Ascending aorta (tissue), 2 donors: ENCODE measurements at regions not wholly inside any gene's neighbourhood (a gene's known extent, or its start where the extent isn't known, plus 50 kb on each side); places are given as distances from the start of the nearest gene placed in this dataset.

Experiments
- DNase-seq, 2 donors: peaks; one replicate each; pipeline ENCODE4 v3.0.0-alpha.2; 2019; ENCODE audit warnings: low spot score in 2 of 2
- H3K27ac ChIP-seq, 2 donors: fragments of 200-600 bp; sonication (generic); one replicate each; pipeline ENCODE4 v1.5.1; 2016 to 2017; ENCODE audit warnings: mild to moderate bottlenecking in 1 of 2
- H3K27me3 ChIP-seq: fragments of 200-600 bp; sonication (generic); one replicate; pipeline ENCODE4 v1.5.1; 2017
- H3K36me3 ChIP-seq, 2 donors: fragments of 200-600 bp; sonication (generic); one replicate each; pipeline ENCODE4 v1.5.1; 2016
- H3K4me1 ChIP-seq, 2 donors: fragments of 200-600 bp; sonication (generic); one replicate each; pipeline ENCODE4 v1.5.1; 2016 to 2017; ENCODE audit warnings: mild to moderate bottlenecking in 1 of 2
- H3K4me3 ChIP-seq, 2 donors: fragments of 200-600 bp; sonication (generic); one replicate each; pipeline ENCODE4 v1.5.1; 2016 to 2017; ENCODE audit warnings: mild to moderate bottlenecking in 1 of 2
- H3K9me3 ChIP-seq, 2 donors: fragments of 200-600 bp; sonication (generic); one replicate each; pipeline ENCODE4 v1.5.1; 2016
- CTCF ChIP-seq, 3 experiments: fragments of 200-600 bp in 2 of 3; fragments of 450-650 bp in 1 of 3; sonication (generic) in 2 of 3; IDR thresholded peaks; one replicate each; pipeline ENCODE4 v1.5.1; 2016 to 2019; ENCODE audit warnings: antibody characterized with exemption in 3 of 3, mild to moderate bottlenecking in 1 of 3, moderate library complexity in 1 of 3
- intact Hi-C: fragments of 100-400 bp; cut with DNase I; formaldehyde crosslinking; loops from one replicate; pipeline ENCODE4 v1.15.1; 2023

- no peak for DNase-seq
- no peaks in the 10 kb centered on the region for H3K36me3 ChIP-seq
- H3K27ac ChIP-seq = no peak overlapping the region
- intact Hi-C loops = no loop called here
- no peaks in the 10 kb centered on the region for H3K4me1 ChIP-seq
- TF ChIP-seq CTCF (IDR thresholded peaks at IDR 0.05) = no peak
- no peaks in the 10 kb centered on the region for H3K27me3 ChIP-seq
- no peaks in the 10 kb centered on the region for H3K9me3 ChIP-seq
- H3K4me3 ChIP-seq = no peak overlapping the region
These were observed 983.1 kb upstream of the PABPC4L start for GRCh38 chr4:135184715-135185114.

GRCh38 chr4:135177321-135177720 is 975.7 kb upstream of the PABPC4L start:
- H3K9me3 ChIP-seq = no peaks in the 10 kb centered on the region
- H3K27me3 ChIP-seq = no peaks in the 10 kb centered on the region
- no peaks in the 10 kb centered on the region for H3K4me1 ChIP-seq
- no peak overlapping the region for H3K4me3 ChIP-seq
- DNase-seq = no peak
- TF ChIP-seq CTCF (IDR thresholded peaks at IDR 0.05) = no peak
- H3K36me3 ChIP-seq = no peaks in the 10 kb centered on the region
- no peak overlapping the region for H3K27ac ChIP-seq
- intact Hi-C loops = no loop called here

GRCh38 chr4:135166661-135167060 is 965.1 kb upstream of the PABPC4L start:
- Histone ChIP-seq H3K9me3 (no peaks in the 10 kb centered on the region), H3K4me1 (no peaks in the 10 kb centered on the region), H3K27me3 (no peaks in the 10 kb centered on the region), H3K36me3 (no peaks in the 10 kb centered on the region), H3K27ac (no peak overlapping the region), H3K4me3 (no peak overlapping the region)
- no peak for TF ChIP-seq CTCF (IDR thresholded peaks at IDR 0.05)
- no peak for DNase-seq
- intact Hi-C loops = no loop called here

- no peaks in the 10 kb centered on the region for H3K27me3 ChIP-seq
- no peak overlapping the region for H3K27ac ChIP-seq
- H3K9me3 ChIP-seq = no peaks in the 10 kb centered on the region
- no peak overlapping the region for H3K4me3 ChIP-seq
- DNase-seq = no peak
- intact Hi-C loops = no loop called here
- TF ChIP-seq CTCF (IDR thresholded peaks at IDR 0.05) = no peak
- H3K36me3 ChIP-seq = no peaks in the 10 kb centered on the region
- no peaks in the 10 kb centered on the region for H3K4me1 ChIP-seq
These were observed 963.0 kb upstream of the PABPC4L start for GRCh38 chr4:135164601-135165000.

GRCh38 chr4:135144498-135144897 is 942.9 kb upstream of the PABPC4L start:
- no peak for TF ChIP-seq CTCF (IDR thresholded peaks at IDR 0.05)
- no peak overlapping the region for H3K4me3 ChIP-seq
- intact Hi-C loops = no loop called here

GRCh38 chr4:135124196-135124595 is 922.6 kb upstream of the PABPC4L start:
- DNase-seq = no peak
- no peak for TF ChIP-seq CTCF (IDR thresholded peaks at IDR 0.05)
- intact Hi-C loops = no loop called here
- Histone ChIP-seq H3K27me3 (no peaks in the 10 kb centered on the region), H3K4me3 (no peak overlapping the region), H3K4me1 (no peaks in the 10 kb centered on the region), H3K27ac (no peak overlapping the region), H3K9me3 (no peaks in the 10 kb centered on the region), H3K36me3 (no peaks in the 10 kb centered on the region)

More at GRCh38 chr4:135144498-135144897, 942.9 kb upstream of the PABPC4L start:
- H3K27ac ChIP-seq = no peak overlapping the region
- no peaks in the 10 kb centered on the region for H3K36me3 ChIP-seq
- H3K9me3 ChIP-seq = no peaks in the 10 kb centered on the region
- no peaks in the 10 kb centered on the region for H3K27me3 ChIP-seq
- DNase-seq = no peak
- H3K4me1 ChIP-seq = no peaks in the 10 kb centered on the region
